GM18502 (cell line): ENCODE measurements at regions not wholly inside any gene's neighbourhood (a gene's known extent, or its start where the extent isn't known, plus 50 kb on each side); places are given as distances from the start of the nearest gene placed in this dataset.

ENCODE experiments used
- ATAC-seq: cut with Tn5 transposase; IDR thresholded peaks from one replicate; pipeline ENCODE4 v1.9.1; 2021; ENCODE audit warnings: mild to moderate bottlenecking; ENCODE audit not compliant: unreplicated experiment, poor library complexity

GRCh38 chr6:147802459-147802858 lies 294.0 kb downstream of the SAMD5 start:
- ATAC-seq: no peak

- no peak for ATAC-seq
These were observed 296.7 kb downstream of the SAMD5 start for GRCh38 chr6:147805155-147805554.

GRCh38 chr6:147806697-147807096 lies 298.2 kb downstream of the SAMD5 start:
- ATAC-seq: no peak

- no peak for ATAC-seq
These were observed 300.1 kb downstream of the SAMD5 start for GRCh38 chr6:147808640-147809039.

GRCh38 chr6:147811913-147812629 lies 303.6 kb downstream of the SAMD5 start:
- no peak for ATAC-seq

- ATAC-seq: no peak
These were observed 308.7 kb downstream of the SAMD5 start for GRCh38 chr6:147817042-147817689.

- ATAC-seq: no peak
These were observed 312.0 kb downstream of the SAMD5 start for GRCh38 chr6:147820520-147820919.

- no peak for ATAC-seq
These were observed 312.9 kb downstream of the SAMD5 start for GRCh38 chr6:147821295-147821897.

GRCh38 chr6:147823936-147824335 lies 315.4 kb downstream of the SAMD5 start:
- no peak for ATAC-seq

- no peak for ATAC-seq
These were observed 317.4 kb downstream of the SAMD5 start for GRCh38 chr6:147825848-147826247.

GRCh38 chr6:147826698-147827097 lies 318.2 kb downstream of the SAMD5 start:
- ATAC-seq: no peak

GRCh38 chr6:147829418-147829817 lies 320.9 kb downstream of the SAMD5 start:
- no peak for ATAC-seq

GRCh38 chr6:147829835-147830234 lies 321.3 kb downstream of the SAMD5 start:
- ATAC-seq: no peak

- no peak for ATAC-seq
These were observed 322.9 kb downstream of the SAMD5 start for GRCh38 chr6:147831356-147831755.

- no peak for ATAC-seq
These were observed 325.1 kb downstream of the SAMD5 start for GRCh38 chr6:147833607-147834006.

- ATAC-seq: no peak
These were observed 325.7 kb downstream of the SAMD5 start for GRCh38 chr6:147834084-147834776.

GRCh38 chr6:147837540-147837939 lies 329.1 kb downstream of the SAMD5 start:
- no peak for ATAC-seq

- ATAC-seq: no peak
These were observed 331.5 kb downstream of the SAMD5 start for GRCh38 chr6:147839708-147840610.

- no peak for ATAC-seq
These were observed 333.2 kb downstream of the SAMD5 start for GRCh38 chr6:147841547-147842148.
